GM06990 (cell line): ENCODE measurements at regions not wholly inside any gene's neighbourhood (a gene's known extent, or its start where the extent isn't known, plus 50 kb on each side); places are given as distances from the start of the nearest gene placed in this dataset.

Experiments used
- DNase-seq: peaks from one replicate; pipeline ENCODE4 v3.0.0-alpha.2; 2011; ENCODE audit not compliant: insufficient read length; ENCODE audit errors: extremely low read depth
- H3K27me3 ChIP-seq: replicated peaks from 2 replicates; pipeline ENCODE4 v1.6.0; 2011; ENCODE audit warnings: low read length; ENCODE audit not compliant: control insufficient read depth, insufficient read depth
- H3K36me3 ChIP-seq: 2 replicates; pipeline ENCODE4 v1.5.1; 2011; ENCODE audit warnings: low read length; ENCODE audit not compliant: control insufficient read depth, insufficient read depth
- H3K4me3 ChIP-seq: replicated peaks from 2 replicates; pipeline ENCODE4 v1.5.1; 2011; ENCODE audit warnings: low read depth, mild to moderate bottlenecking, control low read depth, low read length
- CTCF ChIP-seq: IDR thresholded peaks from 2 replicates; pipeline ENCODE4 v1.5.1; 2011; ENCODE audit warnings: low read length, control low read depth, mild to moderate bottlenecking, inconsistent platforms; ENCODE audit not compliant: insufficient read depth, poor library complexity, severe bottlenecking

- Histone ChIP-seq H3K4me3 (no peak overlapping the region), H3K36me3 (no peaks in the 10 kb centered on the region), H3K27me3 (no peaks in the 10 kb centered on the region)
- TF ChIP-seq CTCF: no peak
- DNase-seq: no peak
Observed at GRCh38 chr2:234814374-234814773, 137.4 kb upstream of the SH3BP4 start.

GRCh38 chr2:234812851-234813250 is 139.0 kb upstream of the SH3BP4 start:
- no peak for DNase-seq
- no peak for TF ChIP-seq CTCF
- H3K36me3 ChIP-seq: no peaks in the 10 kb centered on the region
- H3K4me3 ChIP-seq: no peak overlapping the region
- H3K27me3 ChIP-seq: no peaks in the 10 kb centered on the region

GRCh38 chr2:234808907-234809306 is 142.9 kb upstream of the SH3BP4 start:
- H3K27me3 ChIP-seq: no peaks in the 10 kb centered on the region
- no peak for DNase-seq
- H3K4me3 ChIP-seq: no peak overlapping the region
- H3K36me3 ChIP-seq: no peaks in the 10 kb centered on the region
- no peak for TF ChIP-seq CTCF

- DNase-seq: no peak
- no peak for TF ChIP-seq CTCF
Observed at GRCh38 chr2:234806818-234807217, 145.0 kb upstream of the SH3BP4 start.

GRCh38 chr2:234805836-234806235 is 146.0 kb upstream of the SH3BP4 start:
- H3K27me3 ChIP-seq: no peaks in the 10 kb centered on the region
- DNase-seq: no peak
- no peak overlapping the region for H3K4me3 ChIP-seq
- no peak for TF ChIP-seq CTCF
- no peaks in the 10 kb centered on the region for H3K36me3 ChIP-seq

More at GRCh38 chr2:234806818-234807217, 145.0 kb upstream of the SH3BP4 start:
- no peaks in the 10 kb centered on the region for H3K27me3 ChIP-seq
- no peaks in the 10 kb centered on the region for H3K36me3 ChIP-seq
- H3K4me3 ChIP-seq: no peak overlapping the region

GRCh38 chr2:234804704-234805103 is 147.1 kb upstream of the SH3BP4 start:
- TF ChIP-seq CTCF: no peak
- no peak for DNase-seq
- H3K27me3 ChIP-seq: no peaks in the 10 kb centered on the region
- H3K36me3 ChIP-seq: no peaks in the 10 kb centered on the region
- no peak overlapping the region for H3K4me3 ChIP-seq
